ENCODE measurements at regions not wholly inside any gene's neighbourhood (a gene's known extent, or its start where the extent isn't known, plus 50 kb on each side); places are given as distances from the start of the nearest gene placed in this dataset.

- TF ChIP-seq CHD1 (IDR thresholded peaks at IDR 0.05; ENCODE audit: low read depth, low read length): no peak
- TF ChIP-seq CEBPB (IDR thresholded peaks at IDR 0.05; ENCODE audit: low read depth, low read length): no peak
- TF ChIP-seq MAZ (IDR thresholded peaks at IDR 0.05; ENCODE audit: borderline replicate concordance, low read depth, low read length): no peak
- TF ChIP-seq RAD21 (IDR thresholded peaks at IDR 0.05; ENCODE audit: low read length): no peak
- no peak for TF ChIP-seq RFX5 (IDR thresholded peaks at IDR 0.05; ENCODE audit: low read depth, low read length)
- TF ChIP-seq, protein P1, sequence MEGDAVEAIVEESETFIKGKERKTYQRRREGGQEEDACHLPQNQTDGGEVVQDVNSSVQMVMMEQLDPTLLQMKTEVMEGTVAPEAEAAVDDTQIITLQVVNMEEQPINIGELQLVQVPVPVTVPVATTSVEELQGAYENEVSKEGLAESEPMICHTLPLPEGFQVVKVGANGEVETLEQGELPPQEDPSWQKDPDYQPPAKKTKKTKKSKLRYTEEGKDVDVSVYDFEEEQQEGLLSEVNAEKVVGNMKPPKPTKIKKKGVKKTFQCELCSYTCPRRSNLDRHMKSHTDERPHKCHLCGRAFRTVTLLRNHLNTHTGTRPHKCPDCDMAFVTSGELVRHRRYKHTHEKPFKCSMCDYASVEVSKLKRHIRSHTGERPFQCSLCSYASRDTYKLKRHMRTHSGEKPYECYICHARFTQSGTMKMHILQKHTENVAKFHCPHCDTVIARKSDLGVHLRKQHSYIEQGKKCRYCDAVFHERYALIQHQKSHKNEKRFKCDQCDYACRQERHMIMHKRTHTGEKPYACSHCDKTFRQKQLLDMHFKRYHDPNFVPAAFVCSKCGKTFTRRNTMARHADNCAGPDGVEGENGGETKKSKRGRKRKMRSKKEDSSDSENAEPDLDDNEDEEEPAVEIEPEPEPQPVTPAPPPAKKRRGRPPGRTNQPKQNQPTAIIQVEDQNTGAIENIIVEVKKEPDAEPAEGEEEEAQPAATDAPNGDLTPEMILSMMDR (conservative IDR thresholded peaks at IDR 0.05; ENCODE audit: low read depth, low read length): no peak
- no peak for TF ChIP-seq MXI1 (IDR thresholded peaks at IDR 0.05; ENCODE audit: borderline replicate concordance, low read depth, low read length)
- no peak for TF ChIP-seq FOS (IDR thresholded peaks at IDR 0.05; ENCODE audit: low read depth, low read length)
- no peak for TF ChIP-seq USF2 (IDR thresholded peaks at IDR 0.05; ENCODE audit: low read depth, low read length)
- TF ChIP-seq BHLHE40 (IDR thresholded peaks at IDR 0.05; ENCODE audit: low read depth, low read length): no peak
- no peak for TF ChIP-seq POLR2A (IDR thresholded peaks at IDR 0.05; ENCODE audit: low read depth, low read length)
- no peak for TF ChIP-seq RCOR1 (IDR thresholded peaks at IDR 0.05; ENCODE audit: insufficient replicate concordance, low read length)
- no peak for TF ChIP-seq SMC3 (IDR thresholded peaks at IDR 0.05; ENCODE audit: low read depth, low read length)
- no peak for TF ChIP-seq MAFK (IDR thresholded peaks at IDR 0.05; ENCODE audit: low read depth, low read length)
Observed at GRCh38 chr3:88231207-88231606, 81.4 kb downstream of the C3orf38 start.

Measured in IMR-90 (cell line).